H9 (cell line): ENCODE measurements at regions not wholly inside any gene's neighbourhood (a gene's known extent, or its start where the extent isn't known, plus 50 kb on each side); places are given as distances from the start of the nearest gene placed in this dataset.

Source experiments
- DNase-seq: peaks from one replicate; pipeline ENCODE4 v3.0.0-alpha.2; 2017
- H2AFZ ChIP-seq: one replicate; pipeline ENCODE4 v1.6.1; 2013; ENCODE audit warnings: mild to moderate bottlenecking, low read length, control low read depth, moderate library complexity
- H2AK5ac ChIP-seq: 2 replicates; pipeline ENCODE4 v1.6.1; 2013; ENCODE audit warnings: low read length, control low read depth, mixed read lengths; ENCODE audit not compliant: insufficient read length
- H2BK120ac ChIP-seq: one replicate; pipeline ENCODE4 v1.6.1; 2013; ENCODE audit warnings: low read depth, mild to moderate bottlenecking, low read length, control low read depth, inconsistent platforms; ENCODE audit not compliant: poor library complexity, severe bottlenecking
- H2BK12ac ChIP-seq: 2 replicates; pipeline ENCODE4 v1.6.1; 2013; ENCODE audit warnings: low read length, control low read depth, mixed read lengths, low read depth; ENCODE audit not compliant: insufficient read length
- H2BK15ac ChIP-seq: 2 replicates; pipeline ENCODE4 v1.6.1; 2013; ENCODE audit warnings: low read depth, low read length, control low read depth
- H2BK20ac ChIP-seq: one replicate; pipeline ENCODE4 v1.6.1; 2013; ENCODE audit warnings: low read depth, mild to moderate bottlenecking, low read length, control low read depth, inconsistent platforms; ENCODE audit not compliant: poor library complexity, severe bottlenecking
- H2BK5ac ChIP-seq: 2 replicates; pipeline ENCODE4 v1.6.1; 2013; ENCODE audit warnings: low read length, control low read depth, mixed read lengths; ENCODE audit not compliant: insufficient read length
- H3K14ac ChIP-seq: 2 replicates; pipeline ENCODE4 v1.6.1; 2013; ENCODE audit warnings: low read length, control low read depth; ENCODE audit not compliant: insufficient read depth
- H3K18ac ChIP-seq: 2 replicates; pipeline ENCODE4 v1.6.1; 2013; ENCODE audit warnings: low read depth, mild to moderate bottlenecking, mixed read lengths, low read length, control low read depth; ENCODE audit not compliant: insufficient read length
- H3K23ac ChIP-seq: 2 replicates; pipeline ENCODE4 v1.6.1; 2013; ENCODE audit warnings: low read length, control low read depth, mixed read lengths, low read depth; ENCODE audit not compliant: insufficient read length
- H3K23me2 ChIP-seq: 2 replicates; pipeline ENCODE4 v1.6.1; 2013; ENCODE audit warnings: low read depth, mild to moderate bottlenecking, mixed read lengths, low read length, control low read depth; ENCODE audit not compliant: insufficient read length, poor library complexity, severe bottlenecking
- H3K27ac ChIP-seq: 2 replicates; pipeline ENCODE4 v1.5.1; 2013; ENCODE audit warnings: low read length, control low read depth, mixed read lengths, low read depth; ENCODE audit not compliant: insufficient read length
- H3K27me3 ChIP-seq: 2 replicates; pipeline ENCODE4 v1.6.1; 2013; ENCODE audit warnings: low read length, control low read depth, inconsistent platforms; ENCODE audit not compliant: insufficient read depth
- H3K4ac ChIP-seq: 2 replicates; pipeline ENCODE4 v1.6.1; 2013; ENCODE audit warnings: low read depth, mild to moderate bottlenecking, control low read depth, inconsistent platforms, low read length, moderate library complexity
- H3K4me1 ChIP-seq: 2 replicates; pipeline ENCODE4 v1.6.1; 2013; ENCODE audit warnings: low read length, control low read depth, inconsistent platforms; ENCODE audit not compliant: insufficient read depth
- H3K4me2 ChIP-seq: 2 replicates; pipeline ENCODE4 v1.6.1; 2013; ENCODE audit warnings: low read length, control low read depth, mixed read lengths; ENCODE audit not compliant: insufficient read length, insufficient read depth
- H3K56ac ChIP-seq: 2 replicates; pipeline ENCODE4 v1.6.1; 2013; ENCODE audit warnings: low read depth, mild to moderate bottlenecking, mixed read lengths, low read length, control low read depth; ENCODE audit not compliant: insufficient read length
- H3K79me1 ChIP-seq: 2 replicates; pipeline ENCODE4 v1.6.1; 2013; ENCODE audit warnings: low read depth, mild to moderate bottlenecking, moderate library complexity, low read length, control low read depth, inconsistent platforms; ENCODE audit not compliant: insufficient read depth, poor library complexity, severe bottlenecking
- H3K79me2 ChIP-seq: 2 replicates; pipeline ENCODE4 v1.6.1; 2013; ENCODE audit warnings: low read length, control low read depth, inconsistent platforms; ENCODE audit not compliant: insufficient read depth
- H3K9ac ChIP-seq: 2 replicates; pipeline ENCODE4 v1.6.1; 2013; ENCODE audit warnings: low read length, control low read depth, mixed read lengths; ENCODE audit not compliant: insufficient read length; ENCODE audit errors: extremely low read depth
- H3K9me3 ChIP-seq: one replicate; pipeline ENCODE4 v1.6.1; 2013; ENCODE audit warnings: low read depth, low read length, inconsistent platforms; ENCODE audit not compliant: control insufficient read depth
- H3T11ph ChIP-seq: one replicate; pipeline ENCODE4 v1.6.1; 2013; ENCODE audit warnings: mild to moderate bottlenecking, low read length, control low read depth, inconsistent platforms
- H4K20me1 ChIP-seq: one replicate; pipeline ENCODE4 v1.6.1; 2013; ENCODE audit not compliant: control insufficient read depth, insufficient read length, insufficient read depth
- H4K5ac ChIP-seq: 2 replicates; pipeline ENCODE4 v1.6.1; 2013; ENCODE audit warnings: low read depth, mild to moderate bottlenecking, mixed read lengths, low read length, control low read depth; ENCODE audit not compliant: insufficient read length
- H4K8ac ChIP-seq: replicated peaks from 2 replicates; pipeline ENCODE4 v1.6.1; 2013; ENCODE audit warnings: low read length, control low read depth, mixed read lengths, low read depth; ENCODE audit not compliant: insufficient read length
- H4K91ac ChIP-seq: 2 replicates; pipeline ENCODE4 v1.6.1; 2013; ENCODE audit warnings: low read depth, mild to moderate bottlenecking, moderate library complexity, mixed read lengths, low read length, control low read depth; ENCODE audit not compliant: insufficient read length
- H3K27ac Mint-ChIP-seq, 3 experiments: 2 replicates in 2 of 3; 3 replicates in 1 of 3; pipeline ENCODE4 v1.8.0; 2020 to 2021; ENCODE audit warnings: mixed read lengths in 3 of 3, mild to moderate bottlenecking in 1 of 3, moderate library complexity in 1 of 3
- H3K27me3 Mint-ChIP-seq: 2 replicates; pipeline ENCODE4 v1.8.0; 2021; ENCODE audit warnings: low read depth, mild to moderate bottlenecking, moderate library complexity, mixed read lengths
- H3K36me3 Mint-ChIP-seq, 3 experiments: 2 replicates in 2 of 3; 3 replicates in 1 of 3; pipeline ENCODE4 v1.8.0; 2020 to 2021; ENCODE audit warnings: low read depth in 3 of 3, mixed read lengths in 3 of 3; ENCODE audit not compliant: insufficient read depth in 1 of 3
- H3K4me1 Mint-ChIP-seq, 2 experiments: 2 replicates each; pipeline ENCODE4 v1.8.0; 2020; ENCODE audit warnings: mixed read lengths in 2 of 2
- H3K4me3 Mint-ChIP-seq, 2 experiments: 2 replicates in 1 of 2; 3 replicates in 1 of 2; pipeline ENCODE4 v1.8.0; 2020 to 2021; ENCODE audit warnings: mild to moderate bottlenecking in 2 of 2, mixed read lengths in 2 of 2, moderate library complexity in 1 of 2
- H3K9me3 Mint-ChIP-seq, 2 experiments: 2 replicates in 1 of 2; 3 replicates in 1 of 2; pipeline ENCODE4 v1.8.0; 2020; ENCODE audit warnings: mild to moderate bottlenecking in 2 of 2, mixed read lengths in 2 of 2, moderate library complexity in 1 of 2
- CTCF ChIP-seq: fragments of 200-600 bp; sonication (generic); conservative IDR thresholded peaks from 3 replicates; pipeline ENCODE4 v1.8.0; 2021; ENCODE audit warnings: antibody characterized with exemption, mild to moderate bottlenecking
- WGBS: extraction: QIAGEN DNeasy Blood & Tissue Kit; methylation state at CpG from one replicate; pipeline ENCODE4 v1.1.7; 2013; ENCODE audit warnings: missing lambda C conversion rate, low lambda C conversion rate, mixed read lengths; ENCODE audit not compliant: insufficient read length; ENCODE audit errors: extremely low coverage; 5-methylcytosine and 5-hydroxymethylcytosine counted together

GRCh38 chr3:117079997-117080396, 370.4 kb downstream of the TUSC7 start:
- no peak for TF ChIP-seq CTCF
- Mint-ChIP-seq H3K27ac (0 out of 7 replicates have a peak overlapping the region, but pooled peaks of 1 of the 3 experiments have one; percentile 26), H3K36me3 (peaks cover 0 to 3% (median 0%) of the 10 kb centered on the region in 3 experiments; a peak in 2 of 7 replicates), H3K9me3 (peaks cover 0 to 2% of the 10 kb centered on the region in 2 experiments; a peak in 1 of 5 replicates), H3K27me3 (no peaks in the 10 kb centered on the region), H3K4me1 (peaks cover 20 to 22% of the 10 kb centered on the region in 2 experiments), H3K4me3 (no peak overlapping the region)
- H2BK20ac ChIP-seq: no peak overlapping the region
- H2BK5ac ChIP-seq: no peak overlapping the region
- no peaks in the 10 kb centered on the region for H3K79me1 ChIP-seq
- H3K23me2 ChIP-seq: no peaks in the 10 kb centered on the region
- H3K18ac ChIP-seq: no peak overlapping the region
- no peak overlapping the region for H2BK120ac ChIP-seq
- no peaks in the 10 kb centered on the region for H4K20me1 ChIP-seq
- no peak overlapping the region for H2AK5ac ChIP-seq
- no peak overlapping the region for H3K4ac ChIP-seq
- no peak overlapping the region for H3K23ac ChIP-seq
- H3K4me2 ChIP-seq: peak overlapping the region; percentile 40
- H3K56ac ChIP-seq: no peak overlapping the region
- no peak overlapping the region for H3K27ac ChIP-seq
- H3K14ac ChIP-seq: no peak overlapping the region
- no peak overlapping the region for H4K5ac ChIP-seq
- H3K4me1 ChIP-seq: peaks cover 5% of the 10 kb centered on the region
- no peak overlapping the region for H3K9ac ChIP-seq
- no peak for DNase-seq
- H3T11ph ChIP-seq: no peak overlapping the region
- WGBS: no CpG with 5 or more reads among the region's 4 CpGs
- no peak overlapping the region for H2BK12ac ChIP-seq
- H3K9me3 ChIP-seq: no peaks in the 10 kb centered on the region
- H4K91ac ChIP-seq: no peak overlapping the region
- no peaks in the 10 kb centered on the region for H3K27me3 ChIP-seq
- H4K8ac ChIP-seq: no peak overlapping the region
- H2AFZ ChIP-seq: no peak overlapping the region
- no peak overlapping the region for H2BK15ac ChIP-seq
- H3K79me2 ChIP-seq: no peaks in the 10 kb centered on the region
